ENCODE measurements at regions not wholly inside any gene's neighbourhood (a gene's known extent, or its start where the extent isn't known, plus 50 kb on each side); places are given as distances from the start of the nearest gene placed in this dataset.

DNA sequence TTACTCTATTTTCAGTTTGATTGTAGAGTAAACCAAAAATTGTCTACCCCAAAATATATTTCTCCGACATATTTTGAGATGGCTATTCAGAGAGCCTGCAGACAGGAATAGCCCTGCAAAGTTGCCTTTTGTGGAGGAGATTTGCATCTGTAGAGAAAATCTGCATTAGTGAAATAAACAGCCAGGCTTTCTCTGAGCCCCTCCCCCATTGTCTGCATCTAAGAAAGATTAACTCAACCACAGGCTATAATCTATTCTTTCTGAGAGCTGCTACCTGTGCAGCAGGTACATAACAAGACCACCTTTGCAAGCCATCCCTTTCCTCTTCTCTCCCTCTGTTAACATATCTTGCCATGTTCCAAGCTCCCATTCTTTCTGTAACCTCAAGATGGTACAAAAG is 1034.2 kb downstream of the SORCS3 start:
- TF ChIP-seq, protein P1, sequence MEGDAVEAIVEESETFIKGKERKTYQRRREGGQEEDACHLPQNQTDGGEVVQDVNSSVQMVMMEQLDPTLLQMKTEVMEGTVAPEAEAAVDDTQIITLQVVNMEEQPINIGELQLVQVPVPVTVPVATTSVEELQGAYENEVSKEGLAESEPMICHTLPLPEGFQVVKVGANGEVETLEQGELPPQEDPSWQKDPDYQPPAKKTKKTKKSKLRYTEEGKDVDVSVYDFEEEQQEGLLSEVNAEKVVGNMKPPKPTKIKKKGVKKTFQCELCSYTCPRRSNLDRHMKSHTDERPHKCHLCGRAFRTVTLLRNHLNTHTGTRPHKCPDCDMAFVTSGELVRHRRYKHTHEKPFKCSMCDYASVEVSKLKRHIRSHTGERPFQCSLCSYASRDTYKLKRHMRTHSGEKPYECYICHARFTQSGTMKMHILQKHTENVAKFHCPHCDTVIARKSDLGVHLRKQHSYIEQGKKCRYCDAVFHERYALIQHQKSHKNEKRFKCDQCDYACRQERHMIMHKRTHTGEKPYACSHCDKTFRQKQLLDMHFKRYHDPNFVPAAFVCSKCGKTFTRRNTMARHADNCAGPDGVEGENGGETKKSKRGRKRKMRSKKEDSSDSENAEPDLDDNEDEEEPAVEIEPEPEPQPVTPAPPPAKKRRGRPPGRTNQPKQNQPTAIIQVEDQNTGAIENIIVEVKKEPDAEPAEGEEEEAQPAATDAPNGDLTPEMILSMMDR (IDR thresholded peaks at IDR 0.05), result no peak
- TF ChIP-seq ZFX (IDR thresholded peaks at IDR 0.05; ENCODE audit: borderline replicate concordance), result no peak

Measured in 22Rv1 (cell line).